ENCODE measurements at regions not wholly inside any gene's neighbourhood (a gene's known extent, or its start where the extent isn't known, plus 50 kb on each side); places are given as distances from the start of the nearest gene placed in this dataset.

GRCh38 chr13:64640002-64640401, 2590.1 kb downstream of the PCDH9 start:
- TF ChIP-seq CTCF (IDR thresholded peaks at IDR 0.05; ENCODE audit: insufficient read depth, low read depth, low read length, missing control alignments), result no peak
- DNase-seq (ENCODE audit: low read depth), result no peak

GRCh38 chr13:64639206-64639605, 2590.9 kb downstream of the PCDH9 start:
- TF ChIP-seq CTCF (IDR thresholded peaks at IDR 0.05; ENCODE audit: insufficient read depth, low read depth, low read length, missing control alignments), result no peak
- no peak for DNase-seq (ENCODE audit: low read depth)
- H3K4me3 ChIP-seq (ENCODE audit: low read depth, low read length), result no peak overlapping the region

More at GRCh38 chr13:64640002-64640401, 2590.1 kb downstream of the PCDH9 start:
- no peak overlapping the region for H3K4me3 ChIP-seq (ENCODE audit: low read depth, low read length)

- H3K4me3 ChIP-seq (ENCODE audit: low read depth, low read length), result no peak overlapping the region
- no peak for DNase-seq (ENCODE audit: low read depth)
- no peak for TF ChIP-seq CTCF (IDR thresholded peaks at IDR 0.05; ENCODE audit: insufficient read depth, low read depth, low read length, missing control alignments)
These were observed 2596.2 kb downstream of the PCDH9 start for GRCh38 chr13:64633948-64634347.

GRCh38 chr13:64627654-64628053, 2602.5 kb downstream of the PCDH9 start:
- no peak for TF ChIP-seq CTCF (IDR thresholded peaks at IDR 0.05; ENCODE audit: insufficient read depth, low read depth, low read length, missing control alignments)
- no peak for DNase-seq (ENCODE audit: low read depth)

GRCh38 chr13:64626105-64626504, 2604.0 kb downstream of the PCDH9 start:
- DNase-seq (ENCODE audit: low read depth), result no peak
- no peak overlapping the region for H3K4me3 ChIP-seq (ENCODE audit: low read depth, low read length)

More at GRCh38 chr13:64627654-64628053, 2602.5 kb downstream of the PCDH9 start:
- no peak overlapping the region for H3K4me3 ChIP-seq (ENCODE audit: low read depth, low read length)

GRCh38 chr13:64617231-64617630, 2612.9 kb downstream of the PCDH9 start:
- DNase-seq (ENCODE audit: low read depth), result no peak
- H3K4me3 ChIP-seq (ENCODE audit: low read depth, low read length), result no peak overlapping the region
- TF ChIP-seq CTCF (IDR thresholded peaks at IDR 0.05; ENCODE audit: insufficient read depth, low read depth, low read length, missing control alignments), result no peak

More at GRCh38 chr13:64626105-64626504, 2604.0 kb downstream of the PCDH9 start:
- no peak for TF ChIP-seq CTCF (IDR thresholded peaks at IDR 0.05; ENCODE audit: insufficient read depth, low read depth, low read length, missing control alignments)

- no peak for TF ChIP-seq CTCF (IDR thresholded peaks at IDR 0.05; ENCODE audit: insufficient read depth, low read depth, low read length, missing control alignments)
- no peak overlapping the region for H3K4me3 ChIP-seq (ENCODE audit: low read depth, low read length)
- no peak for DNase-seq (ENCODE audit: low read depth)
These were observed 2638.2 kb downstream of the PCDH9 start for GRCh38 chr13:64591971-64592370.
